Osteoblast (primary cell): ENCODE measurements at regions not wholly inside any gene's neighbourhood (a gene's known extent, or its start where the extent isn't known, plus 50 kb on each side); places are given as distances from the start of the nearest gene placed in this dataset.

Source experiments
- DNase-seq: peaks from one replicate; pipeline ENCODE4 v3.0.0; 2011; ENCODE audit warnings: low spot score, mixed read lengths; ENCODE audit not compliant: insufficient read length; ENCODE audit errors: missing footprints
- H2AFZ ChIP-seq: 2 replicates; pipeline ENCODE4 v1.6.0; 2011; ENCODE audit warnings: mild to moderate bottlenecking, low read length
- H3K27ac ChIP-seq: 2 replicates; pipeline ENCODE4 v1.5.1; 2011; ENCODE audit warnings: mild to moderate bottlenecking, low read depth, low read length, moderate library complexity
- H3K27me3 ChIP-seq: 2 replicates; pipeline ENCODE4 v1.6.0; 2012; ENCODE audit warnings: mild to moderate bottlenecking, control low read depth, inconsistent platforms, low read length, moderate library complexity; ENCODE audit not compliant: insufficient read depth
- H3K36me3 ChIP-seq: 2 replicates; pipeline ENCODE4 v1.5.1; 2011; ENCODE audit warnings: mild to moderate bottlenecking, low read length, control low read depth, moderate library complexity; ENCODE audit not compliant: insufficient read depth
- H3K4me1 ChIP-seq: 2 replicates; pipeline ENCODE4 v1.5.1; 2011; ENCODE audit warnings: mild to moderate bottlenecking, low read length, control low read depth, moderate library complexity; ENCODE audit not compliant: insufficient read depth
- H3K4me2 ChIP-seq: 2 replicates; pipeline ENCODE4 v1.6.0; 2011; ENCODE audit warnings: mild to moderate bottlenecking, low read length; ENCODE audit not compliant: insufficient read depth
- H3K4me3 ChIP-seq: fragments of 200-600 bp; sonication (generic); 3 replicates; pipeline ENCODE4 v1.5.1; 2012; ENCODE audit warnings: mild to moderate bottlenecking, low read length, inconsistent platforms; ENCODE audit not compliant: insufficient read depth
- H3K79me2 ChIP-seq: 2 replicates; pipeline ENCODE4 v1.6.0; 2012; ENCODE audit warnings: mild to moderate bottlenecking, low read length, control low read depth, inconsistent platforms; ENCODE audit not compliant: insufficient read depth
- H3K9me3 ChIP-seq: 2 replicates; pipeline ENCODE4 v1.5.1; 2011; ENCODE audit warnings: low read depth, low read length, control low read depth
- H4K20me1 ChIP-seq: 2 replicates; pipeline ENCODE4 v1.6.0; 2012; ENCODE audit warnings: mild to moderate bottlenecking, low read length, control low read depth; ENCODE audit not compliant: insufficient read depth
- CTCF ChIP-seq: IDR thresholded peaks from 2 replicates; pipeline ENCODE4 v1.5.1; 2011; ENCODE audit warnings: mild to moderate bottlenecking, low read depth, low read length, moderate library complexity; ENCODE audit errors: extremely low read depth

GRCh38 chr5:67543720-67544270 is 347.2 kb upstream of the CD180 start:
- Histone ChIP-seq H3K4me3 (no peak overlapping the region), H3K27ac (no peak overlapping the region), H3K4me1 (peaks cover 7% of the 10 kb centered on the region), H3K79me2 (no peaks in the 10 kb centered on the region), H3K9me3 (no peaks in the 10 kb centered on the region), H2AFZ (no peak overlapping the region), H3K36me3 (no peaks in the 10 kb centered on the region), H4K20me1 (no peaks in the 10 kb centered on the region), H3K27me3 (no peaks in the 10 kb centered on the region), H3K4me2 (no peak overlapping the region)
- DNase-seq: no peak
- TF ChIP-seq CTCF: no peak

- H3K4me1 ChIP-seq: peaks cover 10% of the 10 kb centered on the region
- DNase-seq: no peak
- TF ChIP-seq CTCF: no peak
These were observed 345.9 kb upstream of the CD180 start for GRCh38 chr5:67542479-67542878.

GRCh38 chr5:67541875-67542274 is 345.3 kb upstream of the CD180 start:
- H2AFZ ChIP-seq: no peak overlapping the region
- DNase-seq: no peak
- peaks cover 16% of the 10 kb centered on the region for H3K4me1 ChIP-seq
- no peaks in the 10 kb centered on the region for H3K9me3 ChIP-seq
- no peak overlapping the region for H3K27ac ChIP-seq
- H3K4me3 ChIP-seq: no peak overlapping the region
- no peaks in the 10 kb centered on the region for H3K27me3 ChIP-seq
- no peaks in the 10 kb centered on the region for H4K20me1 ChIP-seq
- H3K36me3 ChIP-seq: no peaks in the 10 kb centered on the region
- H3K4me2 ChIP-seq: no peak overlapping the region
- H3K79me2 ChIP-seq: no peaks in the 10 kb centered on the region
- no peak for TF ChIP-seq CTCF

More at GRCh38 chr5:67542479-67542878, 345.9 kb upstream of the CD180 start:
- Histone ChIP-seq H3K27me3 (no peaks in the 10 kb centered on the region), H2AFZ (no peak overlapping the region), H3K4me3 (no peak overlapping the region), H3K27ac (no peak overlapping the region), H3K79me2 (no peaks in the 10 kb centered on the region), H4K20me1 (no peaks in the 10 kb centered on the region), H3K4me2 (no peak overlapping the region), H3K36me3 (no peaks in the 10 kb centered on the region), H3K9me3 (no peaks in the 10 kb centered on the region)

- DNase-seq: no peak
- Histone ChIP-seq H2AFZ (no peak overlapping the region), H3K9me3 (no peaks in the 10 kb centered on the region), H4K20me1 (no peaks in the 10 kb centered on the region), H3K36me3 (no peaks in the 10 kb centered on the region), H3K79me2 (no peaks in the 10 kb centered on the region), H3K27me3 (no peaks in the 10 kb centered on the region), H3K4me1 (peaks cover 17% of the 10 kb centered on the region), H3K4me2 (no peak overlapping the region), H3K4me3 (no peak overlapping the region), H3K27ac (no peak overlapping the region)
- TF ChIP-seq CTCF: no peak
These were observed 342.4 kb upstream of the CD180 start for GRCh38 chr5:67538855-67539506.
